ENCODE measurements at regions not wholly inside any gene's neighbourhood (a gene's known extent, or its start where the extent isn't known, plus 50 kb on each side); places are given as distances from the start of the nearest gene placed in this dataset.

DNA sequence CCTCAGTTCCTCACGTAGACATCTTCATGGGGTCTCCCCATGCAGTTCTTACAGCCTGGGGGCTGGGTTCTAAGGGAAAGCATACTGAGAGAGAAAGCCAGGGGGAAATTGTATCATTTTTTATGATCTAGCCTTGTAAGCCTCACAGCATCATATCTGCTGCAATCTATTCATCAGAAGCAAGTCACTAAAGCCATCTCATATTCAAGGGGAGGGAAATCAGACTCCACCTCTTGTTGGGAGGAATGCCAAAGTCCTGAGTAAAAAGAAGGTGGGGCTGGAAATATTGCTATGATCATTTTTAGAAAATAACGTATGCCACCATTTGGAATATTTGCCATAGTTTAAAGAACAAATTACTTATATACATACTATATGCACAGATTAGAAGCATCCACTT lies 304.6 kb downstream of the TXNL1 start:
- ATAC-seq (ENCODE audit: low read depth) (no peak), DNase-seq (ENCODE audit: low spot score) (no peak)
- Histone ChIP-seq H3K27ac (ENCODE audit: poor library complexity, severe bottlenecking) (no peak overlapping the region), H3K27me3 (ENCODE audit: insufficient read depth, poor library complexity, severe bottlenecking) (no peaks in the 10 kb centered on the region), H3K4me1 (ENCODE audit: insufficient read depth, poor library complexity, severe bottlenecking) (no peaks in the 10 kb centered on the region), H3K4me3 (ENCODE audit: severe bottlenecking) (no peak overlapping the region), H3K9me3 (ENCODE audit: severe bottlenecking) (no peaks in the 10 kb centered on the region), H3K36me3 (ENCODE audit: low read depth) (no peaks in the 10 kb centered on the region)
- no peak for TF ChIP-seq CTCF (IDR thresholded peaks at IDR 0.05; ENCODE audit: poor library complexity, severe bottlenecking)

DNA sequence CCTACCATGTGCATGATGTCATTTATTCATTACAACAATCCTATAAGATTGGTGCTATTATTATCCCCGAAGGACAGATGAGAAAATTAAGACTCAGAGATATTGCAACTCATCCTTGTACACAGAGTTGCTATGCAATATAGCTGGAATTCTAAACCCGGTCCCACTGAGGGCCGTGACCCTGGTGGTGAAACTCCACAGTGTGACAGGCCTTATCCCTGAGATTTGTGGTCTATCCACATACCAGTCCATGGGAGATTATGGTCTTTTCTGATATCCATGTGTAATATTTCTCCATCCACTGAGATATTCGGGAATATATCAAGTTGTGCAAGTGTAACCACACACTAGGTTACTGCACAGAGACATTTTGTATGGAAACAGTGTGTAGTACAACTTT lies 305.2 kb downstream of the TXNL1 start:
- Histone ChIP-seq H3K36me3 (ENCODE audit: low read depth) (no peaks in the 10 kb centered on the region), H3K4me3 (ENCODE audit: severe bottlenecking) (no peak overlapping the region), H3K4me1 (ENCODE audit: insufficient read depth, poor library complexity, severe bottlenecking) (no peaks in the 10 kb centered on the region), H3K9me3 (ENCODE audit: severe bottlenecking) (no peaks in the 10 kb centered on the region), H3K27ac (ENCODE audit: poor library complexity, severe bottlenecking) (no peak overlapping the region), H3K27me3 (ENCODE audit: insufficient read depth, poor library complexity, severe bottlenecking) (no peaks in the 10 kb centered on the region)
- DNase-seq (ENCODE audit: low spot score) (no peak), ATAC-seq (ENCODE audit: low read depth) (no peak)
- TF ChIP-seq CTCF (IDR thresholded peaks at IDR 0.05; ENCODE audit: poor library complexity, severe bottlenecking) = no peak

DNA sequence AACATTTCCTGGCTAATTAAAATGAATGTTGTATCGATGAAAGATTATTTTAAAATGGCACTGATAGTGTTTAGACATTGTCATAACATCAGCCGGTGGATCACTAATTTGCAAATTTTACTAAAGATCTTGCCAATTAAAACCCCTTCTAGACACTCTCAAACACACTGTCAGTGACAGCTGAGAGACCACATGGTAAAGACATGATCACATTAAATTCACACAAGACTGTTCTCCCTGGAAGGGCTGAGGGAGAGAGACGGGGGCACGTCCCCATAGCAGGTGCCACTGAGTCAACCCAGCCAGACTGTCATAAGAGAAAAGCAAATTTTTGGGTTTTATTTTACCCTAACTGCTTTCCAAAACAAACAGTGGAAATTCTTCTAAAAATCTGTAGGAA lies 306.0 kb downstream of the TXNL1 start:
- TF ChIP-seq CTCF (IDR thresholded peaks at IDR 0.05; ENCODE audit: poor library complexity, severe bottlenecking) = no peak
- ATAC-seq (ENCODE audit: low read depth) = no peak
- no peak for DNase-seq (ENCODE audit: low spot score)

GRCh38 chr18:56330366-56331110 lies 307.9 kb downstream of the TXNL1 start:
- Histone ChIP-seq H3K36me3 (ENCODE audit: low read depth) (no peaks in the 10 kb centered on the region), H3K9me3 (ENCODE audit: severe bottlenecking) (no peaks in the 10 kb centered on the region), H3K4me3 (ENCODE audit: severe bottlenecking) (no peak overlapping the region), H3K27me3 (ENCODE audit: insufficient read depth, poor library complexity, severe bottlenecking) (no peaks in the 10 kb centered on the region), H3K4me1 (ENCODE audit: insufficient read depth, poor library complexity, severe bottlenecking) (no peaks in the 10 kb centered on the region), H3K27ac (ENCODE audit: poor library complexity, severe bottlenecking) (no peak overlapping the region)
- no peak for ATAC-seq (ENCODE audit: low read depth)
- no peak for DNase-seq (ENCODE audit: low spot score)
- no peak for TF ChIP-seq CTCF (IDR thresholded peaks at IDR 0.05; ENCODE audit: poor library complexity, severe bottlenecking)

More for the DNA sequence above, 306.0 kb downstream of the TXNL1 start:
- Histone ChIP-seq H3K36me3 (ENCODE audit: low read depth) (no peaks in the 10 kb centered on the region), H3K9me3 (ENCODE audit: severe bottlenecking) (no peaks in the 10 kb centered on the region), H3K27me3 (ENCODE audit: insufficient read depth, poor library complexity, severe bottlenecking) (no peaks in the 10 kb centered on the region), H3K4me3 (ENCODE audit: severe bottlenecking) (no peak overlapping the region), H3K4me1 (ENCODE audit: insufficient read depth, poor library complexity, severe bottlenecking) (no peaks in the 10 kb centered on the region), H3K27ac (ENCODE audit: poor library complexity, severe bottlenecking) (no peak overlapping the region)

GRCh38 chr18:56329536-56329935 lies 308.9 kb downstream of the TXNL1 start:
- Histone ChIP-seq H3K4me1 (ENCODE audit: insufficient read depth, poor library complexity, severe bottlenecking) (no peaks in the 10 kb centered on the region), H3K27ac (ENCODE audit: poor library complexity, severe bottlenecking) (no peak overlapping the region), H3K4me3 (ENCODE audit: severe bottlenecking) (no peak overlapping the region), H3K9me3 (ENCODE audit: severe bottlenecking) (no peaks in the 10 kb centered on the region), H3K36me3 (ENCODE audit: low read depth) (no peaks in the 10 kb centered on the region), H3K27me3 (ENCODE audit: insufficient read depth, poor library complexity, severe bottlenecking) (no peaks in the 10 kb centered on the region)
- DNase-seq (ENCODE audit: low spot score) = no peak
- TF ChIP-seq CTCF (IDR thresholded peaks at IDR 0.05; ENCODE audit: poor library complexity, severe bottlenecking) = no peak
- no peak for ATAC-seq (ENCODE audit: low read depth)
